HG02588 (cell line): ENCODE measurements at regions not wholly inside any gene's neighbourhood (a gene's known extent, or its start where the extent isn't known, plus 50 kb on each side); places are given as distances from the start of the nearest gene placed in this dataset.
"Not testable (repeated sequence)": the region's sequence is repeated elsewhere in the genome, so short reads cannot be mapped to it uniquely, and the experiment has no call there.

ENCODE experiments used
- ATAC-seq: cut with Tn5 transposase; IDR thresholded peaks from one replicate; pipeline ENCODE4 v1.9.1; 2021; ENCODE audit warnings: mild to moderate bottlenecking, moderate library complexity; ENCODE audit not compliant: unreplicated experiment

GRCh38 chr16:85269165-85269564 lies 156.9 kb upstream of the CIBAR2 start:
- ATAC-seq: no peak

DNA sequence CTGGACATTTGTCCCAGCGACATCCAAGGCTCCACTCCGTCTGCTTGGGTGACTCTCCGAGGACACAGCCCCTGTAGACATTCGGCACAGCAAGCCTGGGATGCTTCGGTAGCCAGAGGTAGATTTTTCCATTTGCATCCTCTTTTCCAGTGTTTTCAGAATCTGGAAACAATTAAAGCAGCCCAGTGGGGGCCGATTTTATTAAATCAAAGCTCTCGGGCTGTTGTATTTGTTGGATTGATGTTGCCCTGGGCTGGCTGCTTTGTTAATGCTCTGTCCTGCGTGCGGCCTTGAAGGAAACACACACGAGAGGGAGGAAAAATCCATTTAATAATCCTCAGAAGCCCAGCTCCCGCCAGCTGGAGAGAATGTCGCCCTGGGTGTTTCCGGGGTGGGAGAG lies 158.1 kb upstream of the CIBAR2 start:
- ATAC-seq: no peak

GRCh38 chr16:85271198-85271597 lies 158.9 kb upstream of the CIBAR2 start:
- ATAC-seq: no peak

DNA sequence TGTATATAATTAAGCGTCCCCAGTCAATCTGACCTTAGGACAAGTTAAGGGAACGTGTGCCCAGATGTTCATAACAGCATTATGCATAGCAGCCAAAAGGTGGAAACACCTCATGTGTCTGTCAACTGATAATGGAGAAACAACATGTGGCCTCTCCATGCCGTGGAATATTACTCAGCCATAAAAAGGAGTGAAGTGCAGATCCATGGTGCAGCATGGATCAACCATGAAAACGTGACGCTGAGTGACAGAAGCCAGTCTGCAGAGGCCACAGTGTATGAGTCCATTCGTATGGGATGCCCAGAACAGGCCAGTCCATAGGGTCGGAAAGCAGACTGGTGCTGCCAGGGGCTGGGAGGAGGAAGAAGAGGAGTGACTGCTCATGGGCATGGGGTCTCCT lies 161.0 kb upstream of the CIBAR2 start:
- ATAC-seq: no peak

DNA sequence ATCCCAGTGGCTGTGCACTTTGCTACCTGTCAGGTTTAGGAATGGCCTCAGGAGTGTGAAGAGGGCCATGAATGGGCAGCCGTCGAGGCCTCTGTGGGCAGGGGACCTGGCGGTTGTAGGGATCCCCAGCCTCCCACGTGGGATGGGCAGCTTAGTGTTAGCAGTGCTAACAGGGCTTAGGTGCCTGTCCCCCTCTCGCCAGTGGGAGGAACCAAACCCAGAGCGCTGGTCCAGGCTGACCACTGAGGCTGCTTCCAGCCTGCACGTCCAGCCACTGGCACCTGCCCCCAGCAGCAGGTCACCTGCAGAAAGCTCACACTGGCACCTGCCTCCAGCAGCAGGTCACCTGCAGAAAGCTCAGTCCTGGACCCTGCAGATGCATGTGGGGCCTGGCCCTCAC lies 162.2 kb upstream of the CIBAR2 start:
- ATAC-seq: no peak

DNA sequence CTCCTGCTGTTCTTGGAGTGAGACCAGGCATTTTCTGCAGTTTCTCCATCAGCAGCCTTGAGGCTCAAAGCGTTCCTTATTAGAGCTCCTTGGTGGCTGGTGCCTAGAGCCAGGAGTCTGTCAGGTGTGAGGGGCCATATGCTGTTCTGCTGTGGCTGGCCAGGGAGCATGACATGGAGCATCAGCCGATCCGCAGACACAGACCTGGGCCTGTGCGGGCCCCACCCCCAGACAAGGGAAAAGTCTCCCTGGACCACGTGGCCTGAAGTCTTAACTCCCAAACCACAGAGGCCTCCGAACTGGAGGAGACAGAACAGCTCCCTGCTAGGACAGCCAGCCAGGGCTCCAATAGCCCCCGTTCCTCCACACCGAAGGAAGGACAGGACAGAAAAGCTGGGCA lies 162.7 kb upstream of the CIBAR2 start:
- no peak for ATAC-seq

DNA sequence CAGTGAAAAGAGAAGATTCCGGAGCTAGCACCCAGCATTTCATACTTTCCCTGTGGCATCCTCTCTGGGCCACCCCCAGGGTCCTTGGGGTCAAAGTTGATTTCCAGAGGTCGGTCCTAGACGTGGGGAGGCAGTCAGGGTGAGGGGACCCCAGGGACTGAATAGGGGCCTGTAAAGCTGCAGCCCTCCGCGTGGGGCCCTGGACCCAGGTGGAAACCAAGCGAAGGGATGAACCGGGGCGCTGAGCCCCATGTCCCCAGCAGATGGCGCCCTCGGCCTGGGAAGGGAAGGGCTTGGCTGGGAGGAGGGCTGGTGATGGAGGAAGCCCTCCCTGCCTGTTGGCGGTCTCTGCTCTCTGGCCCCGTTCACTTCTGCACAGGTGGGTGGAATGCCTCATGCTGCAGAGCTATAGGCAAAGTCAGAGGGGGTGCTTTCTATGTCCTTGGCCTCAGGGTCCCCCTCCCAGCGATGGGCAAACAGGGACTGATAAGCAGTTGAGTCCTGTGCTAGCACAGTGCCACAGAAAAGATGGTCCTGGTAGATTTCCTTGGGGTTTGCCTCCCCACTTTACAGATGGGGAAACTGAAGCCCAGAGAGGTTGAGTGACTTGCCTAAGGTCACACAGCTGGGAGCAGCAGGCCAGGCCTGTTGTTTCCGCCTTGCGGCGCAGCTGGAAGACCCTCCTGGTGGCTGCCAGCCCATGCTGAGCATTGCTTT lies 163.4 kb upstream of the CIBAR2 start:
- no peak for ATAC-seq

GRCh38 chr16:85276258-85276657 lies 164.0 kb upstream of the CIBAR2 start:
- no peak for ATAC-seq

GRCh38 chr16:85276721-85277120 lies 164.4 kb upstream of the CIBAR2 start:
- no peak for ATAC-seq

DNA sequence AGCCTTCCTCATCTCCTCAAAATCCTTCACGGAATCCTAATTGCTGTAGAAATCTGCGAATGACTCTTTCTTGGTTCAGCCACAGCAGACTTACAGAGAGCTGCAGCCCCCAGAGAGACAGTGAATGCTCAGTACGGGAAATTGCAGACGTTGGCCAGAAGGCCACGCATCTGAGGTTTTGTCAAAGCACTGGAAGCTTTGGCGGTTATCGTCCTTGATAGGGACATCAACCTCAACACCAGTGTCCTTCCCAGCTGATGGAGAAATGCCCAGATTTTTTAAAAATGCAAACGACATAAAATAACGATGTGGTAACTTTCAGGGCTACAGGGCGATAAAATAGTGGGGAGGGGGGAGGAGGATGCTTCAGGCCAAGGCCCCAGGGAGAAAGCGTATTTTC lies 166.6 kb upstream of the CIBAR2 start:
- no peak for ATAC-seq

DNA sequence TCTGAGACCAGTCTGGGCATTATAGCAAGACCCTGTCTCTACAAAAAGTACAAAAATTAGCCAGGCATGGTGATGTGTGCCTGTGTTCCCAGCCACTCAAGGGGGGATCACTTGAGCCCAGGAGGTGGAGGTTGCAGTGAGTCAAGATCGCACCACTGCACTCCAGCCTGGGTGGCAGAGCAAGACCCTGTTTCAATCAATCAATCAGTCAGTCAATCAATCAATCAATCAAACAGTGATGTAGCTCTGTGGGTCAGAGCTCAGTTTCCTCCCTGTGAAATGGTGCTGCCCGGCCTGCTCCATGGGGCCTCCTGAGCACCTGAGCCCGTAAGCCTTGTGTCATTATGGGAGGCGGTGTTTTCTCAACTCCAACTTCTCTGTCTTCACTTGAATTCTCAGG lies 167.1 kb upstream of the CIBAR2 start:
- no peak for ATAC-seq

GRCh38 chr16:85279825-85280545 lies 167.7 kb upstream of the CIBAR2 start:
- ATAC-seq: no peak

DNA sequence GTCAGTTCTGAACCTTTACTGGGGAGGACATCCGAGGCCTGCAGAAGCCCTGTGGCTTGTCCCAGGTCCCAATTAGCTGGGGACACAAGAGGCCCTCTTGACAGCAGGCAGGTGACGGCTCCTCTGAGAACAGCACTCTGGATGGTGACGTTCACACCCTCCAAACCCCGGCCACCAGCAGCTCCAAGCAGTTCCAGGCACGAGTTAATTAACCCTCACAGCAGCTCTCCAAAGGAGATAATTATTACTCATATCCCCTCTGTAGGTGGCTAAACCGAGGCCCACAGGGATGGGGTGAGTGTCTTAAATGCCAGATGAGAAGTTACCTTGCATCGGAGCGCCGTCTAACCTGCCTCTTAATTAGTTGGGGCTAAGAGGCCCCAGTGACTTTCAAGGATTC lies 168.9 kb upstream of the CIBAR2 start:
- no peak for ATAC-seq

GRCh38 chr16:85282842-85283241 lies 170.6 kb upstream of the CIBAR2 start:
- no peak for ATAC-seq

- no peak for ATAC-seq
These were observed 171.2 kb upstream of the CIBAR2 start for GRCh38 chr16:85283305-85284050.

- ATAC-seq: no peak
These were observed 172.0 kb upstream of the CIBAR2 start for GRCh38 chr16:85284141-85284817.

GRCh38 chr16:85285681-85286065 lies 173.4 kb upstream of the CIBAR2 start:
- ATAC-seq: no peak

- ATAC-seq: no peak
These were observed 174.0 kb upstream of the CIBAR2 start for GRCh38 chr16:85286066-85286831.

DNA sequence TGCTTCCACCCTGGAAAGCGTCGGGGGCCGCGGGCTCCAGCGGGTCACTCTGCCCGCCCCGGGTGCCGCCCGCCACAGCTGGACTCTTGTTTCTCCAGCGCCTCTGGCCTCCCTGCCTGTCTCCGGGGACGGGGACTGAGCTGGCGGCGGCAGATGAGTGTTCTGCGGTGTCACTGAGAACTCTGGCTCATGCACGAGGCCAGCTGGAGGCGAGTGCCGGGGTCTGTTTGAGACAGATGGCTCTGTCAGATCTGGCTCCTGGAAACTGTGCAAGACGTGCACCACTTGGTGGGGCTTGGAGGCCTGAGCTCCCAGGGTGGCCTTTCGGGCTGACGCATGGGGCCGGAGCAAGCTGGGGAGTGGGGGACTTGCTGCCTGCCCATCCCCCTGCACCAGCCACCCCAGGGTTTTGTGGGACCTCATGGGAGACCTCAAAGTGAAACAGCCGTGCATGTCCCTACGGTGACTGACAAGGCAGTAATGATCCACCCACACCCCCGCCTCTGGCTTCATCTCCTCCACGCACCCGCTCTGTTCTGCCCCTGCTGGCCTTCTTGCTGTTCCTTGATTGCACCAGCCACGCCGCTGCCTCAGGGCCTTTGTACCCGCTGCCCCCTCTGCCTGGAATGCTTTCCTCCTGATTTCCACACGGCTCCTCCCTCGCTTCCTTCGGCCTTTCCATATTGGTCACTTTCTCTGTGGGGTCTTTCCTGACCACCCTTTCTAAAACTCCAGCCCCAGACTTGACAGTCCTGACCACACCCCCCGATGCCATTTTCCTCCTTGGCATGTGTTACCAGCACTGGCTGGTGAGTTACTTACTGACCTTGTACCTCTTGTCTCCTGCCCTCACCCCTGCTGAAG lies 174.9 kb upstream of the CIBAR2 start:
- ATAC-seq: no peak

GRCh38 chr16:85287815-85288109 lies 175.5 kb upstream of the CIBAR2 start:
- ATAC-seq: not testable (repeated sequence)
